ENCODE measurements at regions not wholly inside any gene's neighbourhood (a gene's known extent, or its start where the extent isn't known, plus 50 kb on each side); places are given as distances from the start of the nearest gene placed in this dataset.

DNA sequence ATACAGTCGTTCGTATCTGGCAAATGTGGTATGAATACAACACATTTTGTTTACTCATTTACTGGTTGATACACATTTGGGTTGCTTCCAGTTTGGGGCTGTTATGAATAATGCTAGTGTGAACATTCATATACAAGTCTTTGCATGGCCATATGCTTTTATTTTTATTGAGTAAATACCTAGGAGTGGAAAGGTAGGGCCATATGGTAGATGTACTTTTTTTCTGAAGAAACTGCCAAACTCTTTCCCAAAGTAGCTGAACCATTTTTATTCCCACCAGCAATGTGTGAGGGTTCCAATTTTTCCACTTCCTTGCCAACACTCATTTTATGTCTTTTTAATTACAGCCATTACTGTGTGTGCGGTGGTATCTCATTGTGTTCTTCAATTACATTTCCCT is 496.2 kb upstream of the NRXN1 start:
- H3K9me2 ChIP-seq (ENCODE audit: insufficient read depth), result no peaks in the 10 kb centered on the region
- no peak for DNase-seq (ENCODE audit: low spot score)
- ATAC-seq, result no peak
- no peaks in the 10 kb centered on the region; the same call in 2 of the 3 replicates for H3K36me3 Mint-ChIP-seq (ENCODE audit: low read depth)
- H3K79me2 ChIP-seq (replicated peaks; ENCODE audit: insufficient read depth), result no peaks in the 10 kb centered on the region
- TF ChIP-seq CTCF (conservative IDR thresholded peaks at IDR 0.05; ENCODE audit: low read depth in 2 of 2) (no peak), EZH2phosphoT487 (IDR thresholded peaks at IDR 0.05; ENCODE audit: unreplicated experiment) (no peak), CREB1 (CRISPR knock-in tag; IDR thresholded peaks at IDR 0.05; ENCODE audit: low read depth) (no peak), ZNF114 (CRISPR knock-in tag; IDR thresholded peaks at IDR 0.05) (no peak), ZNF331 (CRISPR knock-in tag; IDR thresholded peaks at IDR 0.05; ENCODE audit: low read depth) (no peak), EZH2 (IDR thresholded peaks at IDR 0.05; ENCODE audit: low read depth, unreplicated experiment) (no peak), NANOG (IDR thresholded peaks at IDR 0.05; ENCODE audit: borderline replicate concordance) (no peak)
- TF ChIP-seq, protein P1, sequence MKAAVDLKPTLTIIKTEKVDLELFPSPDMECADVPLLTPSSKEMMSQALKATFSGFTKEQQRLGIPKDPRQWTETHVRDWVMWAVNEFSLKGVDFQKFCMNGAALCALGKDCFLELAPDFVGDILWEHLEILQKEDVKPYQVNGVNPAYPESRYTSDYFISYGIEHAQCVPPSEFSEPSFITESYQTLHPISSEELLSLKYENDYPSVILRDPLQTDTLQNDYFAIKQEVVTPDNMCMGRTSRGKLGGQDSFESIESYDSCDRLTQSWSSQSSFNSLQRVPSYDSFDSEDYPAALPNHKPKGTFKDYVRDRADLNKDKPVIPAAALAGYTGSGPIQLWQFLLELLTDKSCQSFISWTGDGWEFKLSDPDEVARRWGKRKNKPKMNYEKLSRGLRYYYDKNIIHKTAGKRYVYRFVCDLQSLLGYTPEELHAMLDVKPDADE (IDR thresholded peaks at IDR 0.05), result no peak
- no peaks in the 10 kb centered on the region for H3F3A ChIP-seq (replicated peaks; ENCODE audit: low read depth)
- no peak overlapping the region for H3K27ac ChIP-seq (ENCODE audit: low read depth)
- H3K36me3 ChIP-seq (ENCODE audit: insufficient read depth), result no peaks in the 10 kb centered on the region
- no peak overlapping the region for H3K4me3 ChIP-seq
- no peaks in the 10 kb centered on the region for H3K27me3 ChIP-seq (ENCODE audit: insufficient read depth)
- H4K20me1 ChIP-seq (replicated peaks; ENCODE audit: insufficient read depth), result no peaks in the 10 kb centered on the region
- no peaks in the 10 kb centered on the region for H3K4me1 ChIP-seq (ENCODE audit: insufficient read depth)
- peaks cover 7% of the 10 kb centered on the region; the same call in 2 of the 3 replicates for H3K9me3 Mint-ChIP-seq
- H3K27me3 Mint-ChIP-seq (ENCODE audit: insufficient read depth, low read depth, poor library complexity), result peaks cover 2% of the 10 kb centered on the region
- no peak overlapping the region for H3K4me2 ChIP-seq
- H2AFZ ChIP-seq, result no peak overlapping the region
- H3K4me3 Mint-ChIP-seq, result no peak overlapping the region
- H3K27ac Mint-ChIP-seq, result no peak overlapping the region
- peaks cover 5% of the 10 kb centered on the region; the same call in 1 of the 3 replicates for H3K4me1 Mint-ChIP-seq

GRCh38 chr2:51526766-51527165 is 494.8 kb upstream of the NRXN1 start:
- peaks cover 7% of the 10 kb centered on the region; the same call in 2 of the 3 replicates for H3K9me3 Mint-ChIP-seq
- Histone ChIP-seq H3K4me1 (ENCODE audit: insufficient read depth) (no peaks in the 10 kb centered on the region), H4K20me1 (replicated peaks; ENCODE audit: insufficient read depth) (no peaks in the 10 kb centered on the region), H3K79me2 (replicated peaks; ENCODE audit: insufficient read depth) (no peaks in the 10 kb centered on the region), H3K27me3 (ENCODE audit: insufficient read depth) (no peaks in the 10 kb centered on the region), H3K36me3 (ENCODE audit: insufficient read depth) (no peaks in the 10 kb centered on the region), H3K4me3 (no peak overlapping the region), H3F3A (replicated peaks; ENCODE audit: low read depth) (no peaks in the 10 kb centered on the region), H3K27ac (ENCODE audit: low read depth) (no peak overlapping the region), H2AFZ (no peak overlapping the region), H3K9me2 (ENCODE audit: insufficient read depth) (no peaks in the 10 kb centered on the region), H3K4me2 (no peak overlapping the region)
- H3K4me3 Mint-ChIP-seq, result no peak overlapping the region
- peaks cover 5% of the 10 kb centered on the region; the same call in 1 of the 3 replicates for H3K4me1 Mint-ChIP-seq
- no peak for ATAC-seq
- peaks cover 2% of the 10 kb centered on the region for H3K27me3 Mint-ChIP-seq (ENCODE audit: insufficient read depth, low read depth, poor library complexity)
- no peak for DNase-seq (ENCODE audit: low spot score)
- H3K36me3 Mint-ChIP-seq (ENCODE audit: low read depth), result no peaks in the 10 kb centered on the region; the same call in 2 of the 3 replicates
- no peak for TF ChIP-seq NANOG (IDR thresholded peaks at IDR 0.05; ENCODE audit: borderline replicate concordance)
- no peak overlapping the region for H3K27ac Mint-ChIP-seq

GRCh38 chr2:51516667-51517066 is 484.7 kb upstream of the NRXN1 start:
- no peak overlapping the region for H3K4me3 ChIP-seq
- Mint-ChIP-seq H3K9me3 (no peaks in the 10 kb centered on the region), H3K4me1 (no peaks in the 10 kb centered on the region), H3K4me3 (no peak overlapping the region), H3K36me3 (ENCODE audit: low read depth) (no peaks in the 10 kb centered on the region), H3K27ac (no peak overlapping the region), H3K27me3 (ENCODE audit: insufficient read depth, low read depth, poor library complexity) (peaks cover 4% of the 10 kb centered on the region)
- H3K79me2 ChIP-seq (replicated peaks; ENCODE audit: insufficient read depth), result no peaks in the 10 kb centered on the region
- H2AFZ ChIP-seq, result no peak overlapping the region
- no peaks in the 10 kb centered on the region for H3K27me3 ChIP-seq (ENCODE audit: insufficient read depth)
- no peaks in the 10 kb centered on the region for H3K4me1 ChIP-seq (ENCODE audit: insufficient read depth)
- TF ChIP-seq CTCF (conservative IDR thresholded peaks at IDR 0.05; ENCODE audit: low read depth in 2 of 2), result no peak
- H3K9me2 ChIP-seq (ENCODE audit: insufficient read depth), result no peaks in the 10 kb centered on the region
- H3K4me2 ChIP-seq, result no peak overlapping the region
- H3K36me3 ChIP-seq (ENCODE audit: insufficient read depth), result no peaks in the 10 kb centered on the region
- no peaks in the 10 kb centered on the region for H4K20me1 ChIP-seq (replicated peaks; ENCODE audit: insufficient read depth)
- DNase-seq (ENCODE audit: low spot score) (no peak), ATAC-seq (no peak)
- H3K27ac ChIP-seq (ENCODE audit: low read depth), result no peak overlapping the region
- H3F3A ChIP-seq (replicated peaks; ENCODE audit: low read depth), result no peaks in the 10 kb centered on the region

Data from GM23338 (cell line).